ENCODE measurements at regions not wholly inside any gene's neighbourhood (a gene's known extent, or its start where the extent isn't known, plus 50 kb on each side); places are given as distances from the start of the nearest gene placed in this dataset.

GRCh38 chr9:105887679-105888078 is 193.3 kb downstream of the TMEM38B start:
- TF ChIP-seq CTCF (IDR thresholded peaks at IDR 0.05; ENCODE audit: low read length, missing control alignments) = no peak
- H3K4me3 ChIP-seq (replicated peaks; ENCODE audit: low read depth, low read length) = no peak overlapping the region
- DNase-seq (ENCODE audit: low read depth) = no peak

GRCh38 chr9:105890046-105890822 is 195.9 kb downstream of the TMEM38B start:
- no peak overlapping the region for H3K4me3 ChIP-seq (replicated peaks; ENCODE audit: low read depth, low read length)
- no peak for TF ChIP-seq CTCF (IDR thresholded peaks at IDR 0.05; ENCODE audit: low read length, missing control alignments)
- DNase-seq (ENCODE audit: low read depth) = no peak

GRCh38 chr9:105900123-105900522 is 205.8 kb downstream of the TMEM38B start:
- no peak for TF ChIP-seq CTCF (IDR thresholded peaks at IDR 0.05; ENCODE audit: low read length, missing control alignments)
- no peak for DNase-seq (ENCODE audit: low read depth)
- H3K4me3 ChIP-seq (replicated peaks; ENCODE audit: low read depth, low read length) = no peak overlapping the region

- TF ChIP-seq CTCF (IDR thresholded peaks at IDR 0.05; ENCODE audit: low read length, missing control alignments) = peak; percentile 37
- H3K4me3 ChIP-seq (replicated peaks; ENCODE audit: low read depth, low read length) = no peak overlapping the region
- peak; percentile 17 for DNase-seq (ENCODE audit: low read depth)
Observed at GRCh38 chr9:105901514-105902109, 207.3 kb downstream of the TMEM38B start.

- DNase-seq (ENCODE audit: low read depth) = no peak
- H3K4me3 ChIP-seq (replicated peaks; ENCODE audit: low read depth, low read length) = no peak overlapping the region
- TF ChIP-seq CTCF (IDR thresholded peaks at IDR 0.05; ENCODE audit: low read length, missing control alignments) = no peak
Observed at GRCh38 chr9:105908069-105908468, 213.7 kb downstream of the TMEM38B start.

GRCh38 chr9:105911104-105911911 is 217.0 kb downstream of the TMEM38B start:
- no peak overlapping the region for H3K4me3 ChIP-seq (replicated peaks; ENCODE audit: low read depth, low read length)
- peak; percentile 3 for DNase-seq (ENCODE audit: low read depth)
- no peak for TF ChIP-seq CTCF (IDR thresholded peaks at IDR 0.05; ENCODE audit: low read length, missing control alignments)

Measured in fibroblast of pulmonary artery (primary cell).